ENCODE measurements at regions not wholly inside any gene's neighbourhood (a gene's known extent, or its start where the extent isn't known, plus 50 kb on each side); places are given as distances from the start of the nearest gene placed in this dataset.

DNA sequence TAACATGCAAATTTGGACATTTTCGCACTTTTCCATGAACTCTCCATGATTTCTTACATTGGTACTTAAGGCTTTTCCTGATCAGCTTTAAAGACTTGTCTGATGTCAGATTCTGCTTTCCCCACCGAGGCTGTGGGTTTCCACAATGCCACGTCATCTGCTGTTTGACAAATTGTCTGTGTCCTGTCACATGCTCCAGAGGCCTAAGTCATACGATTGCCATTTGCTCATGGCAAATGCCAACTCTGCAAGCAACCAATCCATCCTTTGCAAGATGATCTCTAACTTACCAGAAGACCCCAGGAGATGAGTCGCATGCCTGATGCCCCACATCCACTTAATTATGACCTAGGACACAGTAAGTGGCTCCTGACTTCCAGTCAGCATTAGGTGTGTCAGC lies 556.5 kb downstream of the BMP2 start:
- CTCF ChIA-PET = no interaction called here
- TF ChIP-seq, protein P1, sequence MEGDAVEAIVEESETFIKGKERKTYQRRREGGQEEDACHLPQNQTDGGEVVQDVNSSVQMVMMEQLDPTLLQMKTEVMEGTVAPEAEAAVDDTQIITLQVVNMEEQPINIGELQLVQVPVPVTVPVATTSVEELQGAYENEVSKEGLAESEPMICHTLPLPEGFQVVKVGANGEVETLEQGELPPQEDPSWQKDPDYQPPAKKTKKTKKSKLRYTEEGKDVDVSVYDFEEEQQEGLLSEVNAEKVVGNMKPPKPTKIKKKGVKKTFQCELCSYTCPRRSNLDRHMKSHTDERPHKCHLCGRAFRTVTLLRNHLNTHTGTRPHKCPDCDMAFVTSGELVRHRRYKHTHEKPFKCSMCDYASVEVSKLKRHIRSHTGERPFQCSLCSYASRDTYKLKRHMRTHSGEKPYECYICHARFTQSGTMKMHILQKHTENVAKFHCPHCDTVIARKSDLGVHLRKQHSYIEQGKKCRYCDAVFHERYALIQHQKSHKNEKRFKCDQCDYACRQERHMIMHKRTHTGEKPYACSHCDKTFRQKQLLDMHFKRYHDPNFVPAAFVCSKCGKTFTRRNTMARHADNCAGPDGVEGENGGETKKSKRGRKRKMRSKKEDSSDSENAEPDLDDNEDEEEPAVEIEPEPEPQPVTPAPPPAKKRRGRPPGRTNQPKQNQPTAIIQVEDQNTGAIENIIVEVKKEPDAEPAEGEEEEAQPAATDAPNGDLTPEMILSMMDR (IDR thresholded peaks at IDR 0.05; ENCODE audit: low read depth, low read length) = no peak
- no peaks in the 10 kb centered on the region for H3K9me3 ChIP-seq (ENCODE audit: control insufficient read depth, insufficient read depth, low read length)
- no peak overlapping the region for H3K4me3 ChIP-seq (ENCODE audit: low read depth, low read length)
- H3K27ac ChIP-seq (ENCODE audit: low read depth, low read length) = no peak overlapping the region
- POLR2A ChIA-PET = no interaction called here
- no peak for DNase-seq (ENCODE audit: low read depth, low spot score)
- H3K27me3 ChIP-seq (ENCODE audit: control insufficient read depth, insufficient read depth, low read length) = no peaks in the 10 kb centered on the region

DNA sequence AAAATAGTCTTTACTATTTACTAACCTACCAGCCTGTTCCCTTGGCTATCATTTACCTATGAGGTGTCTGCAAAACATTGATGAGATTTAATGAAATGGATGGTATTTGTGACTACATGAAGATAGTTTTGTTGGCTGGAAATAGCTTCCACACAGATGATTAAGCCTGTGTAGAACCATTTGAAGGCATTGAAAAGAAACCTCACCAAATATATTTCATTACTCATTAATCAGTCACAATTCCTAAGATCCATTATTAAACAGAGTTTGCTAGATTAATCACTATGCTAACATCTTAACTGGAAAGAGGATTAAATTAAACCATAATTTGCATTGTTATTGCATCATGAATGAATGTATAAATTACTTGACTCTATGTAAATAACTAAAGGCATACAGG lies 560.3 kb downstream of the BMP2 start:
- Histone ChIP-seq H3K27me3 (ENCODE audit: control insufficient read depth, insufficient read depth, low read length) (no peaks in the 10 kb centered on the region), H3K9me3 (ENCODE audit: control insufficient read depth, insufficient read depth, low read length) (no peaks in the 10 kb centered on the region), H3K27ac (ENCODE audit: low read depth, low read length) (no peak overlapping the region), H3K4me3 (ENCODE audit: low read depth, low read length) (no peak overlapping the region)
- POLR2A ChIA-PET = no interaction called here
- CTCF ChIA-PET = no interaction called here
- TF ChIP-seq, protein P1 (IDR thresholded peaks at IDR 0.05; ENCODE audit: low read depth, low read length) = no peak
- DNase-seq (ENCODE audit: low read depth, low spot score) = no peak

DNA sequence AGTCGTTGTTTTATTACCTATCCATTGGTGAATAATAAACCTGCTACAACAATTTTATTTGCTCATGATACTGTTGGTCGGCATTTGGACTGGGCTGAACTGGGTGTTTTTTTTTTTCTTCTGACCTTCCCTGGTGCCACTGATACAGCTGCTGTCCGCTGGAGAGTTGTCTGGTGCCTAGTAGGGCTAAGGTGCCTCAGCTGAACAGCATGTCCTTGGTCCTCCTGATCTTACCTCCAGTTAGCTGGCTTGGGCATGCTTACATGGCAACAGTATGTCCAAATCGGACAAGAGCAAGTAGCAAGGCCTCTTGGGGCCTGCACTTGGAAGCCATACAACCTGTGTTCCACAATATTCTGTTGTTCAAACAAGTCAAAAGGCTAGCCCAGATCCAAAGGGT lies 563.4 kb downstream of the BMP2 start:
- Histone ChIP-seq H3K4me3 (ENCODE audit: low read depth, low read length) (no peak overlapping the region), H3K9me3 (ENCODE audit: control insufficient read depth, insufficient read depth, low read length) (no peaks in the 10 kb centered on the region), H3K27ac (ENCODE audit: low read depth, low read length) (no peak overlapping the region), H3K27me3 (ENCODE audit: control insufficient read depth, insufficient read depth, low read length) (no peaks in the 10 kb centered on the region)
- TF ChIP-seq, protein P1 (IDR thresholded peaks at IDR 0.05; ENCODE audit: low read depth, low read length) = no peak
- DNase-seq (ENCODE audit: low read depth, low spot score) = no peak
- POLR2A ChIA-PET = no interaction called here
- CTCF ChIA-PET = no interaction called here

DNA sequence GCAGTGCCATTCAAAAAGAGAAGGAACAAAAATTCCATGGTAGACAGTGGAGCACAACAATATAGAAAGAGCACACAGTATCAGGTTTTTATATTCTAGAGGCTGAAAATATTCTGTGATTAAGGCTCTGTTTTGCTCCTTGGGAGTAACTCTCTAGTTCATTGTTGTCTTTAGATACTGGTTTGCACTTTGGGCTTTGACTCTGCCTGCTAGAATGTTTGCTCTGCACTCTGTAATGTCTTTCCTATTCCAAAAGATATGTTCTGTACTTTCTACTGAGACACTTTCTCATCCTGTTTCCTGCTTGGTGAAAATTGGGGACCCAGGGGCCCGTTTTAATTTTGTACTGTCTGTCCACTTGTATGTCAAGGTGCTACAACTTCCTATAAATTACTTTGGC lies 564.7 kb downstream of the BMP2 start:
- H3K27me3 ChIP-seq (ENCODE audit: control insufficient read depth, insufficient read depth, low read length) = no peaks in the 10 kb centered on the region
- H3K9me3 ChIP-seq (ENCODE audit: control insufficient read depth, insufficient read depth, low read length) = no peaks in the 10 kb centered on the region
- no peak for DNase-seq (ENCODE audit: low read depth, low spot score)
- CTCF ChIA-PET = no interaction called here
- TF ChIP-seq, protein P1 (IDR thresholded peaks at IDR 0.05; ENCODE audit: low read depth, low read length) = no peak
- H3K27ac ChIP-seq (ENCODE audit: low read depth, low read length) = no peak overlapping the region
- H3K4me3 ChIP-seq (ENCODE audit: low read depth, low read length) = no peak overlapping the region
- POLR2A ChIA-PET = no interaction called here

DNA sequence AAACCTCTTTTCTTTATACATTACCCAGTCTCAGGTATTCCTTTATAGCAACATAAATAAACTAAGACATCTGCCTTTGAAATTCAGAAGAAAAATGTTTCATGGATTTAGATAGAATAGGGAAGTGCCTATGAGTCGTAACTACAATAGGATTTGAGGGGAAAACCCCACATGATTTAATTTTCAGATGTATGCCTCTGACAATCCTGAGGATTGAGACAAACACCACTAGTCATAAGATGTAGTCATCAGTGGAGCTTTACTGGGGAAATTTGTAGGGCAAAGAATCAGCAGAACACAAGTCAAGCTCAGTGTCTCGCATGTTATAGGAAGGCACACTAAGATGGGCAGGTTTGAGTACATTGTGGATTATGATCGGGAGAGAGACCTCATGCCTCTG lies 566.4 kb downstream of the BMP2 start:
- TF ChIP-seq, protein P1 (IDR thresholded peaks at IDR 0.05; ENCODE audit: low read depth, low read length) = no peak
- H3K27ac ChIP-seq (ENCODE audit: low read depth, low read length) = no peak overlapping the region
- DNase-seq (ENCODE audit: low read depth, low spot score) = no peak
- CTCF ChIA-PET = no interaction called here
- H3K9me3 ChIP-seq (ENCODE audit: control insufficient read depth, insufficient read depth, low read length) = no peaks in the 10 kb centered on the region
- no peak overlapping the region for H3K4me3 ChIP-seq (ENCODE audit: low read depth, low read length)
- POLR2A ChIA-PET = no interaction called here
- H3K27me3 ChIP-seq (ENCODE audit: control insufficient read depth, insufficient read depth, low read length) = no peaks in the 10 kb centered on the region
